ENCODE measurements at regions not wholly inside any gene's neighbourhood (a gene's known extent, or its start where the extent isn't known, plus 50 kb on each side); places are given as distances from the start of the nearest gene placed in this dataset.
A peak's percentile ranks its signal among the peaks of the same experiment; 100 is the strongest.

DNA sequence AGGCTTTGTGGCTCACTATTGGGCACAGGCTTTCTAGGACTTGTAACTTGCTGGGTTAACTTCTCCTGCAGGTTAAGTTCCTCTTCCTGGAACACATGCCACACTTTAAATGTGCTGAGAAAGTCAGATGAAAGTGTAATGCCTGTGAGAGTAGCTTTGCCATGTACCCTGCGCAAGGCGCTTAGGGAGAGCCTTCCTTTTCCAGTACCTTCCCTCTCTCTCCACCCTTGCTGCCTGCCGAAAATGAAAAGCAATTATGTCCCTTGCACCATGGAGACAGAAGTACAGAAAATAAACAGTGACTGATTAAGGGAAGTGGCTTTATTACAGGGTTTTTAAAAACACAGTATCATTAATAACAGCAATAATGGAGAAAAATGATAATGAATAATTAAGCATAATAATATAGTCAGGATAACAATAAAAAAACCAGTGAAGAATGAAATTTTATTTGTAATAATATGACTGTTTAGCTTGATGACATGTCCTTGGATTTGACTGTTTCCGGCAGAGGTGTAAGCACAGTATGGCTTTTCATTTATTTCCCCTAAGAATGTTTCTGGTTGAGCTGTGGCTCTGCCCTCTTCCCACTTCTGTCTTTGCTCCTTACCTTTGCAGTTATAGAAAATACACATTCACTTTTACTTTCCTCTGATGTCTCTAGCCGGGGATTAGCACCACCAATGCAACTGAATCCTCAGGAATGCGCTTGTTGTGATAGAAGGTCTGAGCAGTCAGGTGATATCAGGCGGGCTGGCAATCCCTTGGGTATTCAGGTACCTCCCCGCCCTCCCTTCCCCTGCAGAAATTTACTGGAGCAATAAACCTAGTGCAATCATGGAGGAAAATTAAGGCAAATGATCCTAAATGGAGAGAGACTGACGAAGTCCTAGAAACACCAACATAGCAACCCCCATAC, 472.3 kb upstream of the CITED2 start:
- Histone ChIP-seq H3K9ac (ENCODE audit: low read length in 5 of 5) (peak overlapping the region in 1 of 5 donors; percentile 19), H3K27me3 (ENCODE audit: control insufficient read depth in 5 of 5, insufficient read depth in 4 of 5, low read length in 5 of 5) (no peaks in the 10 kb centered on the region), H3K9me3 (ENCODE audit: control insufficient read depth in 5 of 5, low read length in 5 of 5) (peaks cover 0 to 4% (median 0%) of the 10 kb centered on the region in 5 donors), H3K4me3 (ENCODE audit: low read depth in 1 of 5, low read length in 5 of 5) (no peak overlapping the region), H3K36me3 (ENCODE audit: control insufficient read depth in 5 of 5, insufficient read depth in 5 of 5, low read length in 5 of 5) (no peaks in the 10 kb centered on the region), H3K27ac (ENCODE audit: low read depth, low read length) (no peak overlapping the region), H3K4me1 (ENCODE audit: control insufficient read depth in 5 of 5, insufficient read depth in 5 of 5, low read length in 5 of 5) (peaks cover 2 to 13% (median 8%) of the 10 kb centered on the region in 5 donors)

DNA sequence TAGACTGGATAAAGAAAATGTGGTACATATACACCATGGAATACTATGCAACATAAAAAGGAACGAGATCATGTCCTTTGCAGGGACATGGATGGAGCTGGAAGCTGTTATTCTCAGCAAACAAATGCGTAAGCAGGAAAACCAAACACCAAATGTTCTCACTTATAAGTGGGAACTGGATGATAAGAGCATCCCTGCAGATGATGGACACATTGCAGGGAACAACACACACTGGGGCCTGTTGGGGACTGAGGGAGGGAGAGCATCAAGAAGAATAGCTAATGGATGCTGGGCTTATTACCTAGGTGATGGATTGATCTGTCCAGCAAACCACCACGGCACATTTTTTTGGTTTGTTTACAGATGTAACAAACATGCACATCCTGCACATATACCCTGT, 470.5 kb upstream of the CITED2 start:
- Histone ChIP-seq H3K4me1 (ENCODE audit: control insufficient read depth in 5 of 5, insufficient read depth in 5 of 5, low read length in 5 of 5) (peaks cover 2 to 13% (median 10%) of the 10 kb centered on the region in 5 donors), H3K36me3 (ENCODE audit: control insufficient read depth in 5 of 5, insufficient read depth in 5 of 5, low read length in 5 of 5) (no peaks in the 10 kb centered on the region), H3K9me3 (ENCODE audit: control insufficient read depth in 5 of 5, low read length in 5 of 5) (peaks cover 0 to 3% (median 0%) of the 10 kb centered on the region in 5 donors), H3K4me3 (ENCODE audit: low read depth in 1 of 5, low read length in 5 of 5) (no peak overlapping the region), H3K9ac (ENCODE audit: low read length in 5 of 5) (no peak overlapping the region), H3K27me3 (ENCODE audit: control insufficient read depth in 5 of 5, insufficient read depth in 4 of 5, low read length in 5 of 5) (no peaks in the 10 kb centered on the region), H3K27ac (ENCODE audit: low read depth, low read length) (no peak overlapping the region)

DNA sequence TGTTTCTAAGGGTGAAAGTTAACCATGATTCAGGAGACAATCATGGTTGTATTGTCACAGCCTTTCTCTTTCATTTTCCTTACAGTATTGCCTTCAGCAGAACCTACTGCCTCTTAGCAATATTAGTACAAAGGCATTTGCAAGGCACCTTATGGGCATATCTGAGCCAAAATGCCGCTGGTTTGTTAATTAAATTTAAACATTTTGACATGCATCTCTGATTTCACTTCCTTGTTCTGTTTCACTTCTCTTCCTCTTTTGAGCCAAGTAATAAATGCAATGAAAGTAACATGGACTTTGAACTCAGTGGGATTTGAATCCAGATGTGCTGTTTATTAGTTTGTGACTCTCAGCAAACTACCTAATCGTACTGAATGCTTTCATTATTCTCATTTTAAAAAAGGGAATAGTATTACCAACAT, 467.4 kb upstream of the CITED2 start:
- H3K36me3 ChIP-seq (ENCODE audit: control insufficient read depth in 5 of 5, insufficient read depth in 5 of 5, low read length in 5 of 5) = no peaks in the 10 kb centered on the region
- no peak overlapping the region for H3K4me3 ChIP-seq (ENCODE audit: low read depth in 1 of 5, low read length in 5 of 5)
- no peak overlapping the region for H3K9ac ChIP-seq (ENCODE audit: low read length in 5 of 5)
- H3K27me3 ChIP-seq (ENCODE audit: control insufficient read depth in 5 of 5, insufficient read depth in 4 of 5, low read length in 5 of 5) = no peaks in the 10 kb centered on the region
- no peaks in the 10 kb centered on the region for H3K9me3 ChIP-seq (ENCODE audit: control insufficient read depth in 5 of 5, low read length in 5 of 5)
- H3K4me1 ChIP-seq (ENCODE audit: control insufficient read depth in 5 of 5, insufficient read depth in 5 of 5, low read length in 5 of 5) = peaks cover 0 to 7% (median 4%) of the 10 kb centered on the region in 5 donors
- no peak overlapping the region for H3K27ac ChIP-seq (ENCODE audit: low read depth, low read length)

DNA sequence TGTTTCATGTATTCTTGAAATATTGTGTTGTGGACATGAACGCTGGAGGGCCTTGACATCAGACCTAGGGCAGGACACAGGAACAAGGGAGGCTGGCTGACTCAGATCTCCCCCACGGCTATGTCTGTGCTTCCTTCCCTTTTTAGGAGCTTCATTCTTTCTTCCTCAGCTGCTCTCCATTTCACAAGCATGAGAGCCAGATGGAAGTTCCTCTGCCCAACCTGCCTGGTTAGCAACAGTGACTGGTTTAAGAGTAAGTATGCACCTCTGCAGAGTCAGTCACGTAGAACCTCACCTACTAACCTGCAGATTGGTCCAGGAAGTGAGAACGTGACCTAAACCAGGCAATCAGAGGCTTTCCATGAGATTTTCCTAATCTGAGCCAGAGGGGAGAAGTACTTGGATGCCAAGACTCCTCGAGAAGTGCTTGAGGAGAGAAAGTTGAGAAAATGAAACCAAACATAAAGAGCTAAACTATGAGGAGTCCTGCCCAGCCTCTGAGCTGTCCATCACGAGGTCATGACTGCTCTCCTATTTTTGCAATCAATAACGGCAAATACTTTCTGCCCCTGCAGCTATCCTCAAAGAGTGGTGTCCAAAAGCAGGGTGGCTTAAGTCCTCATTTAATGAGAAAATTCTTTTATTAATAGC, 465.2 kb upstream of the CITED2 start:
- peaks cover 0 to 7% (median 3%) of the 10 kb centered on the region in 5 donors for H3K4me1 ChIP-seq (ENCODE audit: control insufficient read depth in 5 of 5, insufficient read depth in 5 of 5, low read length in 5 of 5)
- H3K4me3 ChIP-seq (ENCODE audit: low read depth in 1 of 5, low read length in 5 of 5) = peak overlapping the region; percentile 19 to 61 (median 55)
- H3K27me3 ChIP-seq (ENCODE audit: control insufficient read depth in 5 of 5, insufficient read depth in 4 of 5, low read length in 5 of 5) = no peaks in the 10 kb centered on the region
- H3K9ac ChIP-seq (ENCODE audit: low read length in 5 of 5) = peak overlapping the region in 3 of 5 donors; percentile 3 to 54 (median 45)
- no peaks in the 10 kb centered on the region for H3K36me3 ChIP-seq (ENCODE audit: control insufficient read depth in 5 of 5, insufficient read depth in 5 of 5, low read length in 5 of 5)
- H3K9me3 ChIP-seq (ENCODE audit: control insufficient read depth in 5 of 5, low read length in 5 of 5) = no peaks in the 10 kb centered on the region
- H3K27ac ChIP-seq (ENCODE audit: low read depth, low read length) = peak overlapping the region; percentile 63

DNA sequence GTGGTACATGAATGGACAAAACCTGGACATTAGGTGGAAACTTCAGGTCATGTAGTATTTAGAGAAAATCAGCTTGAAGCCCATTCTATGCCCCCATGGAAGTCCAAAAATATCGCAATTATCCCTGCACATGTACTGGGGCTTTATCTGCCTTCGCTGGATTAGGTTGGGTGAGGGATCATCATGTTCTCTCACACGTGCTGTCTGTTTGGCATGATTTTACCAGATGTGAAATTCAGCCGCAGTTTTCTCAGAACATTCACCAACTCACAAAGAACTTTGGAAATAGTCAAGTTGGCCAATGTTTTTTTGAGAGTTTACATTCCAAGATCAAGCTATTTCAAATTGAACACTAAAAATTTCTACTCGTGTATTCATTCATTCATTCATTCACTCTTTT, 459.8 kb upstream of the CITED2 start:
- Histone ChIP-seq H3K36me3 (ENCODE audit: control insufficient read depth in 5 of 5, insufficient read depth in 5 of 5, low read length in 5 of 5) (no peaks in the 10 kb centered on the region), H3K27me3 (ENCODE audit: control insufficient read depth in 5 of 5, insufficient read depth in 4 of 5, low read length in 5 of 5) (no peaks in the 10 kb centered on the region), H3K4me3 (ENCODE audit: low read depth in 1 of 5, low read length in 5 of 5) (no peak overlapping the region), H3K27ac (ENCODE audit: low read depth, low read length) (no peak overlapping the region), H3K9ac (ENCODE audit: low read length in 5 of 5) (no peak overlapping the region), H3K9me3 (ENCODE audit: control insufficient read depth in 5 of 5, low read length in 5 of 5) (no peaks in the 10 kb centered on the region), H3K4me1 (ENCODE audit: control insufficient read depth in 5 of 5, insufficient read depth in 5 of 5, low read length in 5 of 5) (peaks cover 0 to 11% (median 5%) of the 10 kb centered on the region in 5 donors)

DNA sequence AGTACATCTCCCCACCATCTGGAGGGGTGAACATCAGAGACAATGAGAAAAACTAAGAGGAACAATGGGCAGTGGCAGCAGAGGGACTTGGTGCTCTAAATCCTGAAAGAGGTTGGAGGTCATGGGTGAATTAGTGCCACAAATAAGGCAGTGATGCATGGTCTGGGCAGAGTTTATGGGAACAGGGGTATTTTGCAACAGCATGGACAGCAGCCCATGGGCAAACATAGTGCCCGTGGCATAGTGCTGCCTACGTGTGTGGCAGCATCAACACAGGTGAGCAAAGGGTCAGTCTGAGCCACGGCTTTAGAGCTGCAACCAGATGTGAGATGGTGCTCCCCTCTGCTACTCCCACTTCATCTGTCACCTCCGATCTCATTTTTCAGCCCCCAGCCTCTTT, 459.1 kb upstream of the CITED2 start:
- no peak overlapping the region for H3K27ac ChIP-seq (ENCODE audit: low read depth, low read length)

DNA sequence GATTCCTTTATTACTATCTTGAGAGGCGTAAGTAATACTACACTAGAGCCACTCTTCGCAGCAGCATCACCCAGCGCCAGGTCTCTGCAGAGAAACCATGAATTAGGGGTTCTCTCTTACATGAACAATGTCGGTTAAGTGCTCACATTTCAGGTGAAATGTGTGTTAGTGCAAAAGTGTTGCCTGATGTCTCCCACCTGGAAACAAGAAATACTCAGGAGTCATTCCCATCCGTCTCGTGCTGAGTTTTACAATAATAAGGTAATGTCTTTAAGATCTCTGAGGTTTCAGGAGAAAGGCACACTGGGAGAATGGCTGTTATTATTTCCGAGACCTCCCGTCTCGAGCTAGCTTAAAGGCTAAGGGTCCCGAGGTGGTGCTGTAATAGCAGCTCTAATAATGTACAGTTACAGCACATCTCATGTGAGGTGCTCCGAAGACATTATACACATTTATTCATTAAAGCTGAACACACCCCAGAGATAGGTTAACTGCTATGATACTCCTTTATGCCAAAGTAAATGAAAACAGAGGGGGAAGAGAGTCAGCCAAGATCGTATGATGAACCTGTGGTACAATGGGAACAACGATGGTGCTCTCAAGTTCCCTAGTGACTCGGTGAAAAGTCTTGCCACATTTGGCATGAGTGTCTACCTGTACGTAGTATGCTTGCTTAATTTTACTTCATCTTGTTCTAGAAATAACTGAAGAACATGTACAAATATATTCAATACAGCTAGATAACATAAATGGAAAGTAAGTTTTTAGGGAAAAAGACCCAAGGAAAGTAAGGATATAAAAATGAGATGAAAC, 458.3 kb upstream of the CITED2 start:
- H3K27me3 ChIP-seq (ENCODE audit: control insufficient read depth in 5 of 5, insufficient read depth in 4 of 5, low read length in 5 of 5) = no peaks in the 10 kb centered on the region
- no peak overlapping the region for H3K9ac ChIP-seq (ENCODE audit: low read length in 5 of 5)
- H3K9me3 ChIP-seq (ENCODE audit: control insufficient read depth in 5 of 5, low read length in 5 of 5) = no peaks in the 10 kb centered on the region
- H3K4me3 ChIP-seq (ENCODE audit: low read depth in 1 of 5, low read length in 5 of 5) = no peak overlapping the region
- H3K36me3 ChIP-seq (ENCODE audit: control insufficient read depth in 5 of 5, insufficient read depth in 5 of 5, low read length in 5 of 5) = no peaks in the 10 kb centered on the region
- no peak overlapping the region for H3K27ac ChIP-seq (ENCODE audit: low read depth, low read length)
- peaks cover 0 to 15% (median 9%) of the 10 kb centered on the region in 5 donors for H3K4me1 ChIP-seq (ENCODE audit: control insufficient read depth in 5 of 5, insufficient read depth in 5 of 5, low read length in 5 of 5)

More for the DNA sequence above, 459.1 kb upstream of the CITED2 start:
- H3K27me3 ChIP-seq (ENCODE audit: control insufficient read depth in 5 of 5, insufficient read depth in 4 of 5, low read length in 5 of 5) = no peaks in the 10 kb centered on the region
- H3K9ac ChIP-seq (ENCODE audit: low read length in 5 of 5) = no peak overlapping the region
- no peak overlapping the region for H3K4me3 ChIP-seq (ENCODE audit: low read depth in 1 of 5, low read length in 5 of 5)
- no peaks in the 10 kb centered on the region for H3K36me3 ChIP-seq (ENCODE audit: control insufficient read depth in 5 of 5, insufficient read depth in 5 of 5, low read length in 5 of 5)
- H3K4me1 ChIP-seq (ENCODE audit: control insufficient read depth in 5 of 5, insufficient read depth in 5 of 5, low read length in 5 of 5) = peaks cover 0 to 15% (median 9%) of the 10 kb centered on the region in 5 donors
- H3K9me3 ChIP-seq (ENCODE audit: control insufficient read depth in 5 of 5, low read length in 5 of 5) = no peaks in the 10 kb centered on the region

DNA sequence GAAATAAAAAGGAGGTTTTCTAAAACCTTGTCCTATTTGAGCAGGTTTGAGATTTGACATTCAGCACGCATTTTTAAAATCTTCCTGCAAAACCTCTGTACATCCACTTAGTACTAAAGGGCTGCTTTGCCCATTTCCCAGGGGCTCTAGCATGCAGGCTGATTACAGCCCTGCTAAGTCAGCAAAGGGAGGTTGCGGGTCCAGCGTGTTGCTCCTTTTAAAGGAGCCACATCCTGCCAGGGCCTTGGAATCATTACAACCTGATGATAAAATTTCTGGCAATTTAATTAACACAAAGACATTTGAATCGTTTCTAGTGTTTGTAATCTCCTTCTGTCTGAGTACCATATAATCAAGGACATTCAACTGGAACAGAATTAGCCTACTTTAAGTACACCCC, 455.1 kb upstream of the CITED2 start:
- Histone ChIP-seq H3K4me3 (ENCODE audit: low read depth in 1 of 5, low read length in 5 of 5) (no peak overlapping the region), H3K4me1 (ENCODE audit: control insufficient read depth in 5 of 5, insufficient read depth in 5 of 5, low read length in 5 of 5) (peaks cover 0 to 15% (median 9%) of the 10 kb centered on the region in 5 donors), H3K27ac (ENCODE audit: low read depth, low read length) (no peak overlapping the region), H3K27me3 (ENCODE audit: control insufficient read depth in 5 of 5, insufficient read depth in 4 of 5, low read length in 5 of 5) (no peaks in the 10 kb centered on the region), H3K9me3 (ENCODE audit: control insufficient read depth in 5 of 5, low read length in 5 of 5) (no peaks in the 10 kb centered on the region), H3K36me3 (ENCODE audit: control insufficient read depth in 5 of 5, insufficient read depth in 5 of 5, low read length in 5 of 5) (no peaks in the 10 kb centered on the region), H3K9ac (ENCODE audit: low read length in 5 of 5) (no peak overlapping the region)

DNA sequence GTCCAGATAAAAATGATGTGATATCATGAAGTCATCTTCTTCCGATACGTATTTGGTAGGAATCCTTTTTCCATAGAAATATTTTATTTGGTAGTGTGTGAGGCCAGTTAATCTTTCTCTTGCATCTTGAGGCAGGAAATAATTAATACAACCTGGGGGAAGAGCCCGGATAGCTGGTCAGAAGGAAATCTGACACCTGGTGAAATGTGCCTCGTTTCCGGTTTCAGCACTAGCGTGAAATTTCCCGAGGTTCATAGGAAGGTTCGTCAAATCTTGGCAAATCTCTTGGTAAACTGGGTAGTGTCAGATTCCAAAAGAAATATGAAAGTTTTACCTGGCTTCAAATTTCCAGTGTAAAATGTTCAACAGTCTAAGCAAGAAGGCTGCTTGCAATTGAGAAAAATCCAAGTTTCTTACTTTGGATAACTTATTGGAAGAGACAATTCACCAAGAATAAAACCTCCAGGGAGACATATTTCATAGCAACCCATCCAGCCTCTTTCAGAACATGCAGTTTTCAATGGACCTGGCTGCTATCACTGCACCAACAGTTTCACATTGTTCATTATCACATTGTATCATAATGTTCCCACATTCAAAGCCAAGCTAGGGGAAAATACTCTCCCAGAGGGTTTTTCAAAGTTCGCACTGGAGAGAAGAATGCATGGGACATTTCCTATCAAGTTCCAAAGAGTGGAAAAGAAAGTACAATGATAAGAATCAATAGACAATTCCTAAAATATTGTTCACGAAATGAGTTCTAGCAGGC, 454.5 kb upstream of the CITED2 start:
- H3K4me3 ChIP-seq (ENCODE audit: low read depth in 1 of 5, low read length in 5 of 5) = no peak overlapping the region
- H3K27me3 ChIP-seq (ENCODE audit: control insufficient read depth in 5 of 5, insufficient read depth in 4 of 5, low read length in 5 of 5) = no peaks in the 10 kb centered on the region
- H3K27ac ChIP-seq (ENCODE audit: low read depth, low read length) = no peak overlapping the region
- H3K9ac ChIP-seq (ENCODE audit: low read length in 5 of 5) = no peak overlapping the region
- peaks cover 0 to 15% (median 9%) of the 10 kb centered on the region in 5 donors for H3K4me1 ChIP-seq (ENCODE audit: control insufficient read depth in 5 of 5, insufficient read depth in 5 of 5, low read length in 5 of 5)
- H3K36me3 ChIP-seq (ENCODE audit: control insufficient read depth in 5 of 5, insufficient read depth in 5 of 5, low read length in 5 of 5) = no peaks in the 10 kb centered on the region
- no peaks in the 10 kb centered on the region for H3K9me3 ChIP-seq (ENCODE audit: control insufficient read depth in 5 of 5, low read length in 5 of 5)
